HG02943 (cell line): ENCODE measurements at regions not wholly inside any gene's neighbourhood (a gene's known extent, or its start where the extent isn't known, plus 50 kb on each side); places are given as distances from the start of the nearest gene placed in this dataset.

Source experiments
- ATAC-seq: cut with Tn5 transposase; IDR thresholded peaks from one replicate; pipeline ENCODE4 v1.9.1; 2021; ENCODE audit warnings: mild to moderate bottlenecking, low read depth, moderate library complexity; ENCODE audit not compliant: unreplicated experiment

GRCh38 chr12:92218394-92219077 lies 72.9 kb upstream of the BTG1 start:
- no peak for ATAC-seq

GRCh38 chr12:92216092-92216491 lies 70.4 kb upstream of the BTG1 start:
- ATAC-seq: no peak

- ATAC-seq: no peak
Observed at GRCh38 chr12:92215358-92215757, 69.7 kb upstream of the BTG1 start.

GRCh38 chr12:92213166-92213565 lies 67.5 kb upstream of the BTG1 start:
- ATAC-seq: no peak

GRCh38 chr12:92210071-92210470 lies 64.4 kb upstream of the BTG1 start:
- ATAC-seq: no peak

GRCh38 chr12:92208613-92209121 lies 63.0 kb upstream of the BTG1 start:
- no peak for ATAC-seq

- no peak for ATAC-seq
Observed at GRCh38 chr12:92206596-92206995, 61.0 kb upstream of the BTG1 start.

GRCh38 chr12:92206011-92206410 lies 60.4 kb upstream of the BTG1 start:
- no peak for ATAC-seq

- no peak for ATAC-seq
Observed at GRCh38 chr12:92199819-92200576, 54.4 kb upstream of the BTG1 start.

GRCh38 chr12:92197815-92198214 lies 52.2 kb upstream of the BTG1 start:
- no peak for ATAC-seq

GRCh38 chr12:92196368-92196767 lies 50.7 kb upstream of the BTG1 start:
- ATAC-seq: no peak
